ENCODE measurements at regions not wholly inside any gene's neighbourhood (a gene's known extent, or its start where the extent isn't known, plus 50 kb on each side); places are given as distances from the start of the nearest gene placed in this dataset.

- intact Hi-C loops (cut with DNase I), result no loop called here
- H3K4me3 ChIP-seq, result no peak overlapping the region
- no peak for DNase-seq
- H3K9me3 ChIP-seq, result no peaks in the 10 kb centered on the region
- TF ChIP-seq EP300 (IDR thresholded peaks at IDR 0.05), result no peak
- no peak for TF ChIP-seq CTCF (IDR thresholded peaks at IDR 0.05)
- no peak for TF ChIP-seq POLR2A (IDR thresholded peaks at IDR 0.05)
- H3K27ac ChIP-seq, result no peak overlapping the region
- no peaks in the 10 kb centered on the region for H3K4me1 ChIP-seq (ENCODE audit: insufficient read depth)
- no peaks in the 10 kb centered on the region for H3K36me3 ChIP-seq
- 52 to 54% (median 53%) methylated on average over 4 of the region's 4 CpGs for WGBS, 3 donors
- H3K27me3 ChIP-seq, result no peaks in the 10 kb centered on the region
These were observed 331.0 kb upstream of the ROPN1 start for GRCh38 chr3:124322966-124323365.

GRCh38 chr3:124325248-124325647 lies 333.3 kb upstream of the ROPN1 start:
- Histone ChIP-seq H3K4me1 (ENCODE audit: insufficient read depth) (no peaks in the 10 kb centered on the region), H3K27ac (no peak overlapping the region), H3K9me3 (no peaks in the 10 kb centered on the region), H3K27me3 (no peaks in the 10 kb centered on the region), H3K4me3 (no peak overlapping the region), H3K36me3 (no peaks in the 10 kb centered on the region)
- intact Hi-C loops (cut with DNase I), result no loop called here
- no peak for DNase-seq
- 93 to 100% (median 94%) methylated on average over 2 of the region's 2 CpGs for WGBS, 3 donors
- TF ChIP-seq POLR2A (IDR thresholded peaks at IDR 0.05), result no peak
- TF ChIP-seq EP300 (IDR thresholded peaks at IDR 0.05), result no peak
- no peak for TF ChIP-seq CTCF (IDR thresholded peaks at IDR 0.05)

- Histone ChIP-seq H3K27ac (no peak overlapping the region), H3K4me3 (no peak overlapping the region), H3K9me3 (no peaks in the 10 kb centered on the region), H3K36me3 (no peaks in the 10 kb centered on the region), H3K4me1 (ENCODE audit: insufficient read depth) (no peaks in the 10 kb centered on the region), H3K27me3 (no peaks in the 10 kb centered on the region)
- WGBS, 3 donors, result 96 to 100% (median 100%) methylated on average over 2 of the region's 2 CpGs
- TF ChIP-seq EP300 (IDR thresholded peaks at IDR 0.05), result no peak
- TF ChIP-seq CTCF (IDR thresholded peaks at IDR 0.05), result no peak
- TF ChIP-seq POLR2A (IDR thresholded peaks at IDR 0.05), result no peak
- DNase-seq, result no peak
- intact Hi-C loops (cut with DNase I), result no loop called here
These were observed 337.8 kb upstream of the ROPN1 start for GRCh38 chr3:124329723-124330122.

GRCh38 chr3:124333931-124334640 lies 342.2 kb upstream of the ROPN1 start:
- Histone ChIP-seq H3K4me3 (no peak overlapping the region), H3K9me3 (no peaks in the 10 kb centered on the region), H3K27me3 (no peaks in the 10 kb centered on the region), H3K27ac (no peak overlapping the region), H3K36me3 (no peaks in the 10 kb centered on the region), H3K4me1 (ENCODE audit: insufficient read depth) (no peaks in the 10 kb centered on the region)
- TF ChIP-seq CTCF (IDR thresholded peaks at IDR 0.05) (no peak), POLR2A (IDR thresholded peaks at IDR 0.05) (no peak), EP300 (IDR thresholded peaks at IDR 0.05) (no peak)
- intact Hi-C loops (cut with DNase I), result no loop called here
- DNase-seq, result no peak
- 91 to 93% (median 92%) methylated on average over 14 of the region's 14 CpGs for WGBS, 3 donors
